ENCODE measurements at regions not wholly inside any gene's neighbourhood (a gene's known extent, or its start where the extent isn't known, plus 50 kb on each side); places are given as distances from the start of the nearest gene placed in this dataset.

- H3K4me2 ChIP-seq (ENCODE audit: low read depth, low read length, poor library complexity, severe bottlenecking): no peak overlapping the region
- no peaks in the 10 kb centered on the region for H3K9me2 ChIP-seq (replicated peaks; ENCODE audit: insufficient read depth, low read length)
- H3K36me3 ChIP-seq (ENCODE audit: low read length): no peaks in the 10 kb centered on the region
- TF ChIP-seq, protein P1, sequence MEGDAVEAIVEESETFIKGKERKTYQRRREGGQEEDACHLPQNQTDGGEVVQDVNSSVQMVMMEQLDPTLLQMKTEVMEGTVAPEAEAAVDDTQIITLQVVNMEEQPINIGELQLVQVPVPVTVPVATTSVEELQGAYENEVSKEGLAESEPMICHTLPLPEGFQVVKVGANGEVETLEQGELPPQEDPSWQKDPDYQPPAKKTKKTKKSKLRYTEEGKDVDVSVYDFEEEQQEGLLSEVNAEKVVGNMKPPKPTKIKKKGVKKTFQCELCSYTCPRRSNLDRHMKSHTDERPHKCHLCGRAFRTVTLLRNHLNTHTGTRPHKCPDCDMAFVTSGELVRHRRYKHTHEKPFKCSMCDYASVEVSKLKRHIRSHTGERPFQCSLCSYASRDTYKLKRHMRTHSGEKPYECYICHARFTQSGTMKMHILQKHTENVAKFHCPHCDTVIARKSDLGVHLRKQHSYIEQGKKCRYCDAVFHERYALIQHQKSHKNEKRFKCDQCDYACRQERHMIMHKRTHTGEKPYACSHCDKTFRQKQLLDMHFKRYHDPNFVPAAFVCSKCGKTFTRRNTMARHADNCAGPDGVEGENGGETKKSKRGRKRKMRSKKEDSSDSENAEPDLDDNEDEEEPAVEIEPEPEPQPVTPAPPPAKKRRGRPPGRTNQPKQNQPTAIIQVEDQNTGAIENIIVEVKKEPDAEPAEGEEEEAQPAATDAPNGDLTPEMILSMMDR (IDR thresholded peaks at IDR 0.05; ENCODE audit: insufficient read depth, low read length, poor library complexity, severe bottlenecking): no peak
- no peak for TF ChIP-seq EZH2phosphoT487 (conservative IDR thresholded peaks at IDR 0.05; ENCODE audit: low read length)
- no peaks in the 10 kb centered on the region for H3K9me3 ChIP-seq (ENCODE audit: insufficient read depth, low read length)
- H2AFZ ChIP-seq (ENCODE audit: low read depth, low read length, severe bottlenecking): no peak overlapping the region
- H3F3A ChIP-seq (ENCODE audit: insufficient read depth): no peaks in the 10 kb centered on the region
- H4K20me1 ChIP-seq (ENCODE audit: low read depth, low read length): no peaks in the 10 kb centered on the region
- no peak overlapping the region for H3K27ac ChIP-seq (ENCODE audit: low read depth, low read length)
- H3K79me2 ChIP-seq (ENCODE audit: insufficient read depth, low read length): no peaks in the 10 kb centered on the region
- H3K4me3 ChIP-seq (ENCODE audit: insufficient read depth, low read length, poor library complexity, severe bottlenecking): no peak overlapping the region
- no peak overlapping the region for H3K9ac ChIP-seq (ENCODE audit: low read length)
- H3K27me3 ChIP-seq (ENCODE audit: low read length): no peaks in the 10 kb centered on the region
These were observed 339.9 kb downstream of the TENT4A start for GRCh38 chr5:7053125-7053524.

GRCh38 chr5:7053528-7054209 lies 340.4 kb downstream of the TENT4A start:
- TF ChIP-seq, protein P1 (IDR thresholded peaks at IDR 0.05; ENCODE audit: insufficient read depth, low read length, poor library complexity, severe bottlenecking): no peak
- TF ChIP-seq EZH2phosphoT487 (conservative IDR thresholded peaks at IDR 0.05; ENCODE audit: low read length): no peak
- H3K4me3 ChIP-seq (ENCODE audit: insufficient read depth, low read length, poor library complexity, severe bottlenecking): no peak overlapping the region
- H4K20me1 ChIP-seq (ENCODE audit: low read depth, low read length): no peaks in the 10 kb centered on the region
- H3K4me2 ChIP-seq (ENCODE audit: low read depth, low read length, poor library complexity, severe bottlenecking): no peak overlapping the region
- H3K27me3 ChIP-seq (ENCODE audit: low read length): no peaks in the 10 kb centered on the region
- no peaks in the 10 kb centered on the region for H3K9me2 ChIP-seq (replicated peaks; ENCODE audit: insufficient read depth, low read length)
- no peaks in the 10 kb centered on the region for H3K9me3 ChIP-seq (ENCODE audit: insufficient read depth, low read length)
- H3K27ac ChIP-seq (ENCODE audit: low read depth, low read length): no peak overlapping the region
- H3F3A ChIP-seq (ENCODE audit: insufficient read depth): no peaks in the 10 kb centered on the region
- no peaks in the 10 kb centered on the region for H3K79me2 ChIP-seq (ENCODE audit: insufficient read depth, low read length)
- H2AFZ ChIP-seq (ENCODE audit: low read depth, low read length, severe bottlenecking): no peak overlapping the region
- H3K36me3 ChIP-seq (ENCODE audit: low read length): no peaks in the 10 kb centered on the region
- no peak overlapping the region for H3K9ac ChIP-seq (ENCODE audit: low read length)

GRCh38 chr5:7066471-7067235 lies 329.3 kb upstream of the ADCY2 start:
- H2AFZ ChIP-seq (ENCODE audit: low read depth, low read length, severe bottlenecking): no peak overlapping the region
- no peak overlapping the region for H3K4me2 ChIP-seq (ENCODE audit: low read depth, low read length, poor library complexity, severe bottlenecking)
- H3K79me2 ChIP-seq (ENCODE audit: insufficient read depth, low read length): no peaks in the 10 kb centered on the region
- no peak overlapping the region for H3K9ac ChIP-seq (ENCODE audit: low read length)
- no peak overlapping the region for H3K4me3 ChIP-seq (ENCODE audit: insufficient read depth, low read length, poor library complexity, severe bottlenecking)
- H3K9me2 ChIP-seq (replicated peaks; ENCODE audit: insufficient read depth, low read length): no peaks in the 10 kb centered on the region
- no peaks in the 10 kb centered on the region for H3K9me3 ChIP-seq (ENCODE audit: insufficient read depth, low read length)
- no peaks in the 10 kb centered on the region for H3F3A ChIP-seq (ENCODE audit: insufficient read depth)
- H3K27ac ChIP-seq (ENCODE audit: low read depth, low read length): no peak overlapping the region
- no peaks in the 10 kb centered on the region for H3K27me3 ChIP-seq (ENCODE audit: low read length)
- H4K20me1 ChIP-seq (ENCODE audit: low read depth, low read length): no peaks in the 10 kb centered on the region
- no peaks in the 10 kb centered on the region for H3K36me3 ChIP-seq (ENCODE audit: low read length)
- TF ChIP-seq, protein P1 (IDR thresholded peaks at IDR 0.05; ENCODE audit: insufficient read depth, low read length, poor library complexity, severe bottlenecking): no peak
- no peak for TF ChIP-seq EZH2phosphoT487 (conservative IDR thresholded peaks at IDR 0.05; ENCODE audit: low read length)

Data from SU-DHL-6 (cell line).